GM13976 (cell line): ENCODE measurements at regions not wholly inside any gene's neighbourhood (a gene's known extent, or its start where the extent isn't known, plus 50 kb on each side); places are given as distances from the start of the nearest gene placed in this dataset.

Experiments used
- DNase-seq: peaks from one replicate; pipeline ENCODE4 v3.0.0; 2012; ENCODE audit warnings: low spot score
- CTCF ChIP-seq: IDR thresholded peaks from 2 replicates; pipeline ENCODE4 v1.5.1; 2012; ENCODE audit warnings: borderline replicate concordance, mild to moderate bottlenecking; ENCODE audit not compliant: insufficient read depth; ENCODE audit errors: extremely low read depth, missing control alignments, control extremely low read depth
- in situ Hi-C: fragments of 300-500 bp; cut with MboI; formaldehyde crosslinking; loops from one replicate; pipeline ENCODE4 v1.12.0; 2022; ENCODE audit warnings: low sequenced_read_pairs, mixed read lengths, inconsistent platforms; ENCODE audit not compliant: unreplicated experiment

DNA sequence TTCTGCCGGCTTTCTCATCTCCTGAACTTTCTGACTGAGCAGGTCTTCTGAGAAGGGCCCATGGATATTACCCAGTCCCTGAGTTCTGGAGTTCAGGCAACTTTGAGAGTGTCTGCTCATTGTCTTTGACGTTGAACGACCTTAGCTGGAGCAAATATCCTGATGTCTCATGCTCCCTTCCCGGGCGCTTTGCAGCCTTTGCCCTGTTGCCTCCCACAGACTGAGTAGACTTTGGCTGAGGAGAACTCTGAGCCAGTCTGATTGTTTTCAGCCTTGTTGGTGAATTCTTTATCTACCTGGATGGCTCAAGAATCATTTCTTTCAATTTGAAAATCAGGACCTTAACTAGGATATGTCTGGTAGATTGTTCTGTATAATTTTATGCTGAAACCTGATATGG, 353.7 kb downstream of the GLRX3 start:
- in situ Hi-C loops: no loop called here
- TF ChIP-seq CTCF: no peak
- no peak for DNase-seq

DNA sequence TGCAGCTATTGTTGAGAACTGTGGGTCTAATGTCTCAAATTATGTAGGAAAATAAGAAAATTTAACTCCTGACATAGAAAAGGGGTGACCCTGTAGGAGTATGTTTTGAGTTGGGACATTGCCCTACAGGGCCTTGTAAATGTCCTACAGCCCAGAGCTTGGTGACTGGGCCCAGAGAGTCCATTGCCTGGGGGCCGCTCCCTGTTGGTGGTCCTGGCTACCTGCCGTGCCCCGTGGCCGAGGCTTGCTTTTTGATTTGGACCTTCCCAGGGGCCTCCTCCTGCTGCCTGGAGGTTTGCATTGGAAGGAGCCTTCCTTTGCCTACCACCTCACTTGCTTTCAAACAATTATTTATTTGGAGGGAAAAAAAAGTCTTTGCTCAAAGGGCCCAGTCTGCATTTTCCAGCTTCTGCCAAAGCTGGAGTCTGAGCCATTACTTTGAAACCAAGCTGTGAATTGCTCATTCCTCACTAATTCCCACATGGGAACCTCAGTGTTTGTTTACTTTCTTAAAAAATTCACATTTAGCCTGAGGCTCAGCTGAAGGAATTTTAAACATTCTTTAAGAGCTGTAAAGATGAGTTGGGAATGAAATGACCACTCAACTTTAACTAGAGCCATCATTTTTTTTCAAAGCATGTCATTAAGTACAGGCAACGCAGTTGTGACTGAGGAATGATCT, 355.0 kb downstream of the GLRX3 start:
- DNase-seq: no peak
- TF ChIP-seq CTCF: no peak

GRCh38 chr10:130491693-130492050, 355.5 kb downstream of the GLRX3 start:
- DNase-seq: no peak
- in situ Hi-C loops: no loop called here
- no peak for TF ChIP-seq CTCF

More for the DNA sequence above, 355.0 kb downstream of the GLRX3 start:
- in situ Hi-C loops: no loop called here

GRCh38 chr10:130492266-130492934, 356.2 kb downstream of the GLRX3 start:
- in situ Hi-C loops: no loop called here
- TF ChIP-seq CTCF: no peak
- DNase-seq: no peak

GRCh38 chr10:130493021-130493420, 356.8 kb downstream of the GLRX3 start:
- TF ChIP-seq CTCF: no peak
- DNase-seq: no peak
- in situ Hi-C loops: no loop called here

DNA sequence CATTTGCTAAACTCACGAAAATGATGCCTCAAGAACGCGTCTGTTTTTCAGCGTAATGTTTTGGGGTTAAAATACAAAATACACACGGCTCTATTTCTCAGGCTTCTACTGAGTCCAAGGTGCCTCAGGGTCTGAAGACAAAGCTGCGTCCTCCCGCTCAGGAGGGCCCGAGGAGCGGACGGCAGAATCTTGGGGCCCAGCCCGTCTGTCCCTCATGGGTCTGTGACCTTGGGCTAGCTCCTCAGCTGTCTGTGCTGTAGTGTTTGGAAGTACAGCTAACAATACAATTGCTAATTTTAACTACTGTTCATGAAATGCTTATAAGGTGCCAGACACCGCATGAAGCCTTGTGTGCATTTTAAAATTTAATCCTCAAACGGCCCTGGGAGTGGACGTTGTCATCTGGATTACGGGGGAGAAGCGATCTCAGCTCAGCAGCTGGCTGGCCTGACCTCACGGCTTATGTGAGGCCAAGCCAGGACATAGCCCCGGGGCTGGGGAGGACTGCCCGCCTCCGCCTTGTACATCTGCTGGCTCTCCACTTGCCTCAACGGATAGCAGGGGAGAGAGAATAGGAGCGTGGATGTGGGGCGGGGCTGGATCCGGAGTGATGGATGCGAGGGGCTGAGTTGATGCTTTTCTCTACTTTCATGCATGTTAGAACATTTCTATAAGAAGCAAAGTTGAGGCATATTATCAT, 357.4 kb downstream of the GLRX3 start:
- in situ Hi-C loops: no loop called here
- no peak for TF ChIP-seq CTCF
- DNase-seq: no peak
